NCI-H1417 treated with DMSO at 0.1 percent for 48 hours (cell line): ENCODE measurements at regions not wholly inside any gene's neighbourhood (a gene's known extent, or its start where the extent isn't known, plus 50 kb on each side); places are given as distances from the start of the nearest gene placed in this dataset.
A peak's percentile ranks its signal among the peaks of the same experiment; 100 is the strongest.
"Not testable (repeated sequence)": the region's sequence is repeated elsewhere in the genome, so short reads cannot be mapped to it uniquely, and the experiment has no call there.

Experiments used
- DNase-seq: peaks from one replicate; lab custom pipeline; 2025; lab: John Stamatoyannopoulos, UW

- DNase-seq = no peak
These were observed 56.2 kb upstream of the ANXA1 start for GRCh38 chr9:73095425-73095824.

GRCh38 chr9:73093740-73094379 lies 57.8 kb upstream of the ANXA1 start:
- no peak for DNase-seq

- DNase-seq = no peak
These were observed 58.5 kb upstream of the ANXA1 start for GRCh38 chr9:73093016-73093739.

GRCh38 chr9:73091909-73092308 lies 59.8 kb upstream of the ANXA1 start:
- DNase-seq = no peak

- DNase-seq = no peak
These were observed 61.5 kb upstream of the ANXA1 start for GRCh38 chr9:73090214-73090613.

- DNase-seq = no peak
These were observed 62.2 kb upstream of the ANXA1 start for GRCh38 chr9:73089304-73089985.

GRCh38 chr9:73087876-73088275 lies 63.8 kb upstream of the ANXA1 start:
- not testable (repeated sequence) for DNase-seq

- DNase-seq = no peak
These were observed 68.1 kb upstream of the ANXA1 start for GRCh38 chr9:73083519-73083918.

GRCh38 chr9:73081979-73082657 lies 69.5 kb upstream of the ANXA1 start:
- peak; percentile 46 for DNase-seq

- no peak for DNase-seq
These were observed 71.5 kb upstream of the ANXA1 start for GRCh38 chr9:73080110-73080694.

GRCh38 chr9:73079326-73079725 lies 72.3 kb upstream of the ANXA1 start:
- DNase-seq = no peak

GRCh38 chr9:73077625-73078030 lies 74.0 kb upstream of the ANXA1 start:
- DNase-seq = no peak

- no peak for DNase-seq
These were observed 74.7 kb upstream of the ANXA1 start for GRCh38 chr9:73076970-73077369.

GRCh38 chr9:73074176-73074708 lies 77.4 kb upstream of the ANXA1 start:
- DNase-seq = no peak

GRCh38 chr9:73073337-73074175 lies 78.1 kb upstream of the ANXA1 start:
- no peak for DNase-seq

- DNase-seq = no peak
These were observed 84.6 kb upstream of the ANXA1 start for GRCh38 chr9:73067074-73067473.

GRCh38 chr9:73065439-73065838 lies 86.2 kb upstream of the ANXA1 start:
- no peak for DNase-seq

- no peak for DNase-seq
These were observed 87.3 kb upstream of the ANXA1 start for GRCh38 chr9:73064315-73064714.

GRCh38 chr9:73061146-73061545 lies 90.5 kb upstream of the ANXA1 start:
- no peak for DNase-seq

- DNase-seq = no peak
These were observed 92.4 kb upstream of the ANXA1 start for GRCh38 chr9:73059247-73059646.

- no peak for DNase-seq
These were observed 95.4 kb upstream of the ANXA1 start for GRCh38 chr9:73056245-73056644.
